OCI-LY7 (cell line): ENCODE measurements at regions not wholly inside any gene's neighbourhood (a gene's known extent, or its start where the extent isn't known, plus 50 kb on each side); places are given as distances from the start of the nearest gene placed in this dataset.

Experiments
- BruUV-seq: library from RNA; stranded (reverse); fragments of 400-500 nt; replicated peaks from 2 replicates; lab custom pipeline; 2021; lab: Mats Ljungman, UMichigan
- CTCF ChIA-PET: fragments of 300-600 bp; sonication (Branson Sonifier 250); formaldehyde crosslinking; loops from one replicate; lab custom pipeline; 2022; ENCODE audit warnings: antibody characterized with exemption; ENCODE audit not compliant: unreplicated experiment; lab: Charles Lee
- POLR2A ChIA-PET: fragments of 300-600 bp; sonication (Branson Sonifier 250); formaldehyde crosslinking; loops from one replicate; lab custom pipeline; 2022; ENCODE audit warnings: antibody characterized with exemption; lab: Charles Lee
- DNase-seq: peaks from one replicate; pipeline ENCODE4 v3.0.0-alpha.2; 2015; ENCODE audit warnings: low spot score
- H2AFZ ChIP-seq: fragments of 200-600 bp; sonication (generic), shearing (Covaris generic); 2 replicates; pipeline ENCODE4 v1.6.1; 2014; ENCODE audit warnings: mild to moderate bottlenecking, antibody characterized with exemption, low read length, moderate library complexity
- H3K27ac ChIP-seq: fragments of 200-600 bp; sonication (generic); 2 replicates; pipeline ENCODE4 v1.5.1; 2014; ENCODE audit warnings: mixed run types, low read depth, mild to moderate bottlenecking, moderate library complexity, low read length, inconsistent platforms; ENCODE audit not compliant: poor library complexity, severe bottlenecking
- H3K36me3 ChIP-seq: fragments of 200-600 bp; sonication (generic); 2 replicates; pipeline ENCODE4 v1.6.1; 2014; ENCODE audit warnings: mild to moderate bottlenecking, antibody characterized with exemption, low read length, moderate library complexity, mixed read lengths; ENCODE audit not compliant: insufficient read depth
- H3K4me1 ChIP-seq: fragments of 200-600 bp; sonication (generic); 2 replicates; pipeline ENCODE4 v1.5.1; 2014; ENCODE audit warnings: mild to moderate bottlenecking, low read length; ENCODE audit not compliant: insufficient read depth, poor library complexity, severe bottlenecking
- H3K4me2 ChIP-seq: fragments of 200-600 bp; sonication (generic); 2 replicates; pipeline ENCODE4 v1.6.1; 2014; ENCODE audit warnings: mild to moderate bottlenecking, low read length
- H3K4me3 ChIP-seq: fragments of 200-600 bp; sonication (generic); 2 replicates; pipeline ENCODE4 v1.5.1; 2014; ENCODE audit warnings: mild to moderate bottlenecking, low read depth, low read length; ENCODE audit not compliant: poor library complexity, severe bottlenecking
- H3K79me2 ChIP-seq: fragments of 200-600 bp; sonication (generic); 2 replicates; pipeline ENCODE4 v1.6.1; 2016; ENCODE audit warnings: low read depth, mild to moderate bottlenecking, low read length, moderate library complexity, mixed read lengths; ENCODE audit not compliant: insufficient read depth
- H3K9me2 ChIP-seq: fragments of 200-600 bp; sonication (generic); 2 replicates; pipeline ENCODE4 v1.6.1; 2016; ENCODE audit warnings: mild to moderate bottlenecking, low read length, mixed read lengths; ENCODE audit not compliant: insufficient read depth
- H3K9me3 ChIP-seq: fragments of 200-600 bp; sonication (generic); 2 replicates; pipeline ENCODE4 v1.6.1; 2014; ENCODE audit warnings: mild to moderate bottlenecking, mixed run types, low read length, mixed read lengths
- H4K20me1 ChIP-seq: fragments of 200-600 bp; sonication (generic); 2 replicates; pipeline ENCODE4 v1.6.1; 2014; ENCODE audit warnings: mild to moderate bottlenecking, antibody characterized with exemption, low read length, moderate library complexity, mixed read lengths; ENCODE audit not compliant: insufficient read depth
- CTCF ChIP-seq: fragments of 200-600 bp; sonication (generic); conservative IDR thresholded peaks from 2 replicates; pipeline ENCODE4 v1.5.1; 2014; ENCODE audit warnings: mild to moderate bottlenecking, antibody characterized with exemption, low read length, moderate library complexity, mixed read lengths
- EZH2phosphoT487 ChIP-seq: fragments of 200-600 bp; sonication (generic); IDR thresholded peaks from 2 replicates; pipeline ENCODE4 v1.6.1; 2018; ENCODE audit warnings: low read depth, borderline replicate concordance, mild to moderate bottlenecking, mixed run types, antibody characterized with exemption, low read length, moderate library complexity, mixed read lengths
- intact Hi-C: fragments of 100-400 bp; cut with micrococcal nuclease; formaldehyde crosslinking; loops from one replicate; pipeline ENCODE4 v1.10.0; 2022; ENCODE audit not compliant: unreplicated experiment

- no peaks in the 10 kb centered on the region for H3K36me3 ChIP-seq
- H3K79me2 ChIP-seq = no peaks in the 10 kb centered on the region
- CTCF ChIA-PET = interaction anchor here (0.6 kb wide), 2 partner anchors 9 to 245 kb away, joined by 5 read pairs; no protein-coding TSS in a partner anchor
- intact Hi-C loops = no loop called here
- peak overlapping the region; percentile 91 for H2AFZ ChIP-seq
- TF ChIP-seq EZH2phosphoT487 (no peak), CTCF (no peak)
- POLR2A ChIA-PET = interaction anchor here (0.7 to 1.5 kb wide), 7 partner anchors 12 to 269 kb away, joined by 3 to 8 read pairs (median 3); no protein-coding TSS in a partner anchor
- no peak overlapping the region for H3K27ac ChIP-seq
- no peaks in the 10 kb centered on the region for H3K9me3 ChIP-seq
- no TSS peak for BruUV-seq
- peak overlapping the region; percentile 16 for H3K4me3 ChIP-seq
- H3K9me2 ChIP-seq = no peaks in the 10 kb centered on the region
- DNase-seq = no peak
- no peaks in the 10 kb centered on the region for H4K20me1 ChIP-seq
- peak overlapping the region; percentile 54 for H3K4me2 ChIP-seq
- peaks cover 89% of the 10 kb centered on the region for H3K4me1 ChIP-seq
These were observed 63.6 kb upstream of the ZNF217 start for GRCh38 chr20:53657279-53657678.

- no peaks in the 10 kb centered on the region for H3K79me2 ChIP-seq
- intact Hi-C loops = no loop called here
- TF ChIP-seq CTCF = no peak; the same call in 1 of the 2 replicates
- no peak for TF ChIP-seq EZH2phosphoT487
- H4K20me1 ChIP-seq = no peaks in the 10 kb centered on the region
- peaks cover 91% of the 10 kb centered on the region for H3K4me1 ChIP-seq
- no peaks in the 10 kb centered on the region for H3K36me3 ChIP-seq
- no peaks in the 10 kb centered on the region for H3K9me3 ChIP-seq
- peak overlapping the region; percentile 91 for H2AFZ ChIP-seq
- peak overlapping the region; percentile 54 for H3K4me2 ChIP-seq
- H3K9me2 ChIP-seq = no peaks in the 10 kb centered on the region
- H3K27ac ChIP-seq = peak overlapping the region; percentile 24
- no peak for DNase-seq
- ChIA-PET CTCF (interaction anchor here (0.6 kb wide), 1 partner anchor 246 kb away, joined by 5 read pairs; no protein-coding TSS in a partner anchor), POLR2A (interaction anchor here (0.7 to 1.2 kb wide), 9 partner anchors 11 to 273 kb away, joined by 3 to 8 read pairs (median 3); no protein-coding TSS in a partner anchor)
- BruUV-seq = no TSS peak
- H3K4me3 ChIP-seq = peak overlapping the region; percentile 7
These were observed 62.9 kb upstream of the ZNF217 start for GRCh38 chr20:53656293-53657202.
